A172 (cell line): ENCODE measurements at regions not wholly inside any gene's neighbourhood (a gene's known extent, or its start where the extent isn't known, plus 50 kb on each side); places are given as distances from the start of the nearest gene placed in this dataset.
"Not testable (repeated sequence)": the region's sequence is repeated elsewhere in the genome, so short reads cannot be mapped to it uniquely, and the experiment has no call there.

Experiments
- DNase-seq: peaks from one replicate; pipeline ENCODE4 v3.0.0-alpha.2; 2015; ENCODE audit warnings: low spot score

- DNase-seq: no peak
Measured at GRCh38 chr10:59454171-59454919, 92.0 kb upstream of the FAM13C start.

GRCh38 chr10:59448616-59449015 is 86.3 kb upstream of the FAM13C start:
- no peak for DNase-seq

GRCh38 chr10:59435707-59436106 is 73.4 kb upstream of the FAM13C start:
- DNase-seq: no peak

- DNase-seq: peak; percentile 28
Measured at GRCh38 chr10:59434463-59435321, 72.3 kb upstream of the FAM13C start.

- DNase-seq: peak; percentile 22
Measured at GRCh38 chr10:59433720-59434428, 71.5 kb upstream of the FAM13C start.

- peak; percentile 16 for DNase-seq
Measured at GRCh38 chr10:59432207-59432900, 70.0 kb upstream of the FAM13C start.

GRCh38 chr10:59413795-59414194 is 51.4 kb upstream of the FAM13C start:
- not testable (repeated sequence) for DNase-seq
